MM.1S (cell line): ENCODE measurements at regions not wholly inside any gene's neighbourhood (a gene's known extent, or its start where the extent isn't known, plus 50 kb on each side); places are given as distances from the start of the nearest gene placed in this dataset.
"Not testable (repeated sequence)": the region's sequence is repeated elsewhere in the genome, so short reads cannot be mapped to it uniquely, and the experiment has no call there.

Experiments used
- DNase-seq: peaks from one replicate; pipeline ENCODE4 v3.0.0-alpha.2; 2015
- H2AFZ ChIP-seq: fragments of 300-600 bp; sonication (generic); 2 replicates; pipeline ENCODE4 v1.6.0; 2016; ENCODE audit warnings: antibody characterized with exemption, low read length
- H3F3A ChIP-seq: fragments of 300-600 bp; sonication (generic); 2 replicates; pipeline ENCODE4 v1.6.1; 2016; ENCODE audit warnings: mild to moderate bottlenecking, antibody characterized with exemption, low read length, moderate library complexity, mixed read lengths; ENCODE audit not compliant: insufficient read depth
- H3K27ac ChIP-seq: fragments of 300-600 bp; sonication (generic); 2 replicates; pipeline ENCODE4 v1.5.1; 2016; ENCODE audit warnings: mild to moderate bottlenecking, low read length
- H3K27me3 ChIP-seq: fragments of 300-600 bp; sonication (generic); replicated peaks from 2 replicates; pipeline ENCODE4 v1.6.0; 2016; ENCODE audit warnings: low read length; ENCODE audit not compliant: insufficient read depth
- H3K36me3 ChIP-seq: fragments of 300-600 bp; sonication (generic); replicated peaks from 2 replicates; pipeline ENCODE4 v1.6.1; 2016; ENCODE audit warnings: mild to moderate bottlenecking, low read length, mixed read lengths; ENCODE audit not compliant: insufficient read depth
- H3K4me1 ChIP-seq: fragments of 300-600 bp; sonication (generic); 2 replicates; pipeline ENCODE4 v1.6.1; 2016; ENCODE audit warnings: low read length, mixed read lengths
- H3K4me2 ChIP-seq: fragments of 300-600 bp; sonication (generic); 2 replicates; pipeline ENCODE4 v1.6.0; 2016; ENCODE audit warnings: low read depth, low read length
- H3K4me3 ChIP-seq: fragments of 300-600 bp; sonication (generic); 2 replicates; pipeline ENCODE4 v1.5.1; 2016; ENCODE audit warnings: low read length, mixed read lengths
- H3K79me2 ChIP-seq: fragments of 300-600 bp; sonication (generic); 2 replicates; pipeline ENCODE4 v1.6.1; 2016; ENCODE audit warnings: mixed run types, low read length, mixed read lengths
- H3K9ac ChIP-seq: fragments of 300-600 bp; sonication (generic); 2 replicates; pipeline ENCODE4 v1.6.1; 2016; ENCODE audit warnings: low read length, mixed read lengths
- H3K9me2 ChIP-seq: fragments of 300-600 bp; sonication (generic); replicated peaks from 2 replicates; pipeline ENCODE4 v1.6.1; 2016; ENCODE audit warnings: mild to moderate bottlenecking, low read length, mixed read lengths; ENCODE audit not compliant: insufficient read depth
- H3K9me3 ChIP-seq: fragments of 300-600 bp; sonication (generic); replicated peaks from 2 replicates; pipeline ENCODE4 v1.6.1; 2016; ENCODE audit warnings: mild to moderate bottlenecking, low read length, mixed read lengths; ENCODE audit not compliant: insufficient read depth
- H4K20me1 ChIP-seq: fragments of 300-600 bp; sonication (generic); 2 replicates; pipeline ENCODE4 v1.6.1; 2016; ENCODE audit warnings: mild to moderate bottlenecking, low read length, moderate library complexity, mixed read lengths; ENCODE audit not compliant: insufficient read depth
- CTCF ChIP-seq: fragments of 300-600 bp; sonication (generic); IDR thresholded peaks from 2 replicates; pipeline ENCODE4 v1.5.1; 2016; ENCODE audit warnings: antibody characterized with exemption, low read length, mixed read lengths
- EZH2 ChIP-seq: fragments of 300-600 bp; sonication (generic); optimal IDR thresholded peaks from 2 replicates; pipeline ENCODE3; 2017; ENCODE audit warnings: low read depth, mild to moderate bottlenecking, antibody characterized with exemption, low read length, mixed read lengths
- EZH2phosphoT487 ChIP-seq: fragments of 300-600 bp; sonication (generic); IDR thresholded peaks from 2 replicates; pipeline ENCODE4 v1.6.1; 2018; ENCODE audit warnings: antibody characterized with exemption, low read length

GRCh38 chr10:22467393-22467792 lies 122.1 kb downstream of the SPAG6 start:
- not testable (repeated sequence) for H4K20me1 ChIP-seq, H3K4me3 ChIP-seq, H3K4me2 ChIP-seq, H3K9me3 ChIP-seq, H3K27ac ChIP-seq, H3K79me2 ChIP-seq, H3K4me1 ChIP-seq, H3F3A ChIP-seq, H2AFZ ChIP-seq, H3K27me3 ChIP-seq, H3K36me3 ChIP-seq, H3K9me2 ChIP-seq, H3K9ac ChIP-seq, DNase-seq

GRCh38 chr10:22468570-22469320 lies 123.4 kb downstream of the SPAG6 start:
- H3K4me3 ChIP-seq: no peak overlapping the region
- H3K9me3 ChIP-seq: no peaks in the 10 kb centered on the region
- TF ChIP-seq CTCF: no peak
- TF ChIP-seq EZH2phosphoT487: no peak
- no peak for TF ChIP-seq EZH2
- H3K27ac ChIP-seq: no peak overlapping the region
- H3F3A ChIP-seq: no peaks in the 10 kb centered on the region
- no peak overlapping the region for H3K4me2 ChIP-seq
- no peaks in the 10 kb centered on the region for H4K20me1 ChIP-seq
- H3K4me1 ChIP-seq: no peaks in the 10 kb centered on the region
- no peaks in the 10 kb centered on the region for H3K27me3 ChIP-seq
- H3K9ac ChIP-seq: no peak overlapping the region
- DNase-seq: no peak
- no peaks in the 10 kb centered on the region for H3K9me2 ChIP-seq
- H3K79me2 ChIP-seq: no peaks in the 10 kb centered on the region
- H2AFZ ChIP-seq: no peak overlapping the region
- no peaks in the 10 kb centered on the region for H3K36me3 ChIP-seq

GRCh38 chr10:22473044-22473443 lies 127.7 kb downstream of the SPAG6 start:
- no peak overlapping the region for H3K9ac ChIP-seq
- no peaks in the 10 kb centered on the region for H3K27me3 ChIP-seq
- H2AFZ ChIP-seq: no peak overlapping the region
- no peaks in the 10 kb centered on the region for H3K9me2 ChIP-seq
- no peak overlapping the region for H3K4me3 ChIP-seq
- no peaks in the 10 kb centered on the region for H3K36me3 ChIP-seq
- H3K9me3 ChIP-seq: no peaks in the 10 kb centered on the region
- no peaks in the 10 kb centered on the region for H3K79me2 ChIP-seq
- H3F3A ChIP-seq: no peaks in the 10 kb centered on the region
- H3K4me2 ChIP-seq: no peak overlapping the region
- no peak for DNase-seq
- TF ChIP-seq CTCF (no peak), EZH2phosphoT487 (no peak), EZH2 (no peak)
- no peak overlapping the region for H3K27ac ChIP-seq
- H4K20me1 ChIP-seq: no peaks in the 10 kb centered on the region
- no peaks in the 10 kb centered on the region for H3K4me1 ChIP-seq

DNA sequence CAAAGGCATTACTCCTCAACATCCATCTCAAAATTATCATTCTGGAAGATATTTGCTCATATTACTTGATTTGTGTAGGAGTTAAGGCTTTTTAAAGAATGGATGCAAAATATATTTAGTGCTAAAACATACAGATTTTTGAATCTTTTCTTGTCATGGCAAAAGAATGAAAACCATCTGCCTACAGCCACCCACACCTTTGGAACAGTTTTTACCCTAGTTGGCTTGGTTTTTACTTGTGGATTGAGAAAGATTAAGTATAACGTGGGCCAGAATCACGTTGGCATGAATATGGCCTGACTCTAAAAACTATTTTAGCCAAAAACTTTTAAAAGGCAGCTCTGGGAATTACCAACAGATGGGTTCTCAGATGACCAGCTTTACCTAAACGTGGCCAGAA lies 128.2 kb downstream of the SPAG6 start:
- Histone ChIP-seq H3K4me2 (no peak overlapping the region), H3K9ac (no peak overlapping the region), H3K9me2 (no peaks in the 10 kb centered on the region), H3K4me1 (no peaks in the 10 kb centered on the region), H3K27ac (no peak overlapping the region), H2AFZ (no peak overlapping the region), H3K9me3 (no peaks in the 10 kb centered on the region), H3K79me2 (no peaks in the 10 kb centered on the region), H3K36me3 (no peaks in the 10 kb centered on the region), H3K27me3 (no peaks in the 10 kb centered on the region), H4K20me1 (no peaks in the 10 kb centered on the region), H3K4me3 (no peak overlapping the region), H3F3A (no peaks in the 10 kb centered on the region)
- TF ChIP-seq CTCF (no peak), EZH2 (no peak), EZH2phosphoT487 (no peak)
- no peak for DNase-seq
